A673 (cell line): ENCODE measurements at regions not wholly inside any gene's neighbourhood (a gene's known extent, or its start where the extent isn't known, plus 50 kb on each side); places are given as distances from the start of the nearest gene placed in this dataset.

ENCODE experiments used
- BruUV-seq: library from RNA; stranded (reverse); fragments of 400-500 nt; replicated peaks from 2 replicates; lab custom pipeline; 2021; lab: Mats Ljungman, UMichigan
- CTCF ChIA-PET: fragments of 300-600 bp; sonication (Branson Sonifier 250); formaldehyde crosslinking; loops from one replicate; lab custom pipeline; 2022; ENCODE audit warnings: antibody characterized with exemption; lab: Charles Lee
- POLR2A ChIA-PET: fragments of 300-600 bp; sonication (Branson Sonifier 250); formaldehyde crosslinking; loops from one replicate; lab custom pipeline; 2022; ENCODE audit warnings: antibody characterized with exemption; ENCODE audit not compliant: low non-redundant PET; lab: Charles Lee
- DNase-seq: peaks from one replicate; pipeline ENCODE4 v3.0.0-alpha.2; 2015; ENCODE audit warnings: low spot score
- H3K27ac ChIP-seq: fragments of 200-600 bp; sonication (generic); 2 replicates; pipeline ENCODE4 v1.5.1; 2016; ENCODE audit warnings: mixed run types, low read depth, mild to moderate bottlenecking, mixed read lengths, antibody characterized with exemption, low read length; ENCODE audit not compliant: poor library complexity, severe bottlenecking
- H3K27me3 ChIP-seq: fragments of 200-600 bp; sonication (generic); replicated peaks from 2 replicates; pipeline ENCODE4 v1.6.1; 2017; ENCODE audit warnings: mixed run types, low read depth, mild to moderate bottlenecking, mixed read lengths, antibody characterized with exemption, low read length; ENCODE audit not compliant: insufficient read depth, poor library complexity
- H3K36me3 ChIP-seq: fragments of 200-600 bp; sonication (generic); 2 replicates; pipeline ENCODE4 v1.6.1; 2016; ENCODE audit warnings: mixed run types, mild to moderate bottlenecking, mixed read lengths, antibody characterized with exemption, low read length; ENCODE audit not compliant: insufficient read depth, poor library complexity, severe bottlenecking
- H3K4me1 ChIP-seq: fragments of 200-600 bp; sonication (generic); 2 replicates; pipeline ENCODE4 v1.6.1; 2017; ENCODE audit warnings: mixed run types, mild to moderate bottlenecking, mixed read lengths, antibody characterized with exemption, low read length; ENCODE audit not compliant: insufficient read depth, poor library complexity, severe bottlenecking
- H3K4me3 ChIP-seq: fragments of 200-600 bp; sonication (generic); 2 replicates; pipeline ENCODE4 v1.5.1; 2016; ENCODE audit warnings: low read depth, mixed run types, mild to moderate bottlenecking, mixed read lengths, low read length; ENCODE audit not compliant: poor library complexity, severe bottlenecking
- H3K9me3 ChIP-seq: fragments of 200-600 bp; sonication (generic); 2 replicates; pipeline ENCODE4 v1.6.1; 2016; ENCODE audit warnings: mixed run types, low read depth, mild to moderate bottlenecking, mixed read lengths, antibody characterized with exemption, low read length; ENCODE audit not compliant: poor library complexity, severe bottlenecking
- EZH2 ChIP-seq: fragments of 200-600 bp; sonication (generic); IDR thresholded peaks from 2 replicates; pipeline ENCODE4 v1.6.1; 2017; ENCODE audit warnings: borderline replicate concordance, low read depth, mild to moderate bottlenecking, mixed read lengths, antibody characterized with exemption, low read length; ENCODE audit not compliant: poor library complexity, severe bottlenecking
- intact Hi-C: fragments of 100-400 bp; cut with micrococcal nuclease; formaldehyde crosslinking; loops from one replicate; pipeline ENCODE4 v1.10.0; 2022; ENCODE audit not compliant: unreplicated experiment
- TF ChIP-seq, protein P1 (sequence below): fragments of 300-800, 200-600 bp; sonication (generic); conservative IDR thresholded peaks from 2 replicates; pipeline ENCODE4 v1.5.1; 2017; ENCODE audit warnings: low read depth, mild to moderate bottlenecking, antibody characterized with exemption, low read length, moderate library complexity, mixed read lengths

DNA sequence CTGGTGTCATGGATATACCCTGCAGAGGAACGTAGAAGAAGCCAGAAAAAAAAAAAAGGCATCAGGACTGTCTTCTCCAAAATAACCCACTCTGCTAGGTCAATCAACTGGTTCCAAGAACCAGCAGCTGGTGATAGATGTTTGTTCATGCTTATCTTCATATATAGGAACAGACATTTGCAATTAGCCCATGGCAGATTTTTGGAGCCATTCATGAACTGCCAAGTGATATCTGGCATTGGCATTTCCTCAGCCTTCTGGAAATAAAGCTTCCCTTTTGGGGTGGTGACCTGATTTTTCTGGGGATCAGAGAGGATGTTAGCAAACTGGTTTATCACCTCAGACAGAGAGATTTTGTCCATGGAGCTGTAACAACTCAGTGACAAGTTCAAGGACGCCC, 234.9 kb downstream of the OSR1 start:
- BruUV-seq, result no TSS peak
- TF ChIP-seq, protein P1, sequence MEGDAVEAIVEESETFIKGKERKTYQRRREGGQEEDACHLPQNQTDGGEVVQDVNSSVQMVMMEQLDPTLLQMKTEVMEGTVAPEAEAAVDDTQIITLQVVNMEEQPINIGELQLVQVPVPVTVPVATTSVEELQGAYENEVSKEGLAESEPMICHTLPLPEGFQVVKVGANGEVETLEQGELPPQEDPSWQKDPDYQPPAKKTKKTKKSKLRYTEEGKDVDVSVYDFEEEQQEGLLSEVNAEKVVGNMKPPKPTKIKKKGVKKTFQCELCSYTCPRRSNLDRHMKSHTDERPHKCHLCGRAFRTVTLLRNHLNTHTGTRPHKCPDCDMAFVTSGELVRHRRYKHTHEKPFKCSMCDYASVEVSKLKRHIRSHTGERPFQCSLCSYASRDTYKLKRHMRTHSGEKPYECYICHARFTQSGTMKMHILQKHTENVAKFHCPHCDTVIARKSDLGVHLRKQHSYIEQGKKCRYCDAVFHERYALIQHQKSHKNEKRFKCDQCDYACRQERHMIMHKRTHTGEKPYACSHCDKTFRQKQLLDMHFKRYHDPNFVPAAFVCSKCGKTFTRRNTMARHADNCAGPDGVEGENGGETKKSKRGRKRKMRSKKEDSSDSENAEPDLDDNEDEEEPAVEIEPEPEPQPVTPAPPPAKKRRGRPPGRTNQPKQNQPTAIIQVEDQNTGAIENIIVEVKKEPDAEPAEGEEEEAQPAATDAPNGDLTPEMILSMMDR, result no peak
- TF ChIP-seq EZH2, result no peak
- Histone ChIP-seq H3K27ac (no peak overlapping the region), H3K9me3 (no peaks in the 10 kb centered on the region), H3K36me3 (no peaks in the 10 kb centered on the region), H3K27me3 (no peaks in the 10 kb centered on the region), H3K4me3 (no peak overlapping the region), H3K4me1 (no peaks in the 10 kb centered on the region)
- intact Hi-C loops, result no loop called here
- ChIA-PET CTCF (interaction anchor here (0.7 kb wide), 1 partner anchor 162 kb away, joined by 4 read pairs; no protein-coding TSS in a partner anchor), POLR2A (no interaction called here)
- DNase-seq, result no peak

DNA sequence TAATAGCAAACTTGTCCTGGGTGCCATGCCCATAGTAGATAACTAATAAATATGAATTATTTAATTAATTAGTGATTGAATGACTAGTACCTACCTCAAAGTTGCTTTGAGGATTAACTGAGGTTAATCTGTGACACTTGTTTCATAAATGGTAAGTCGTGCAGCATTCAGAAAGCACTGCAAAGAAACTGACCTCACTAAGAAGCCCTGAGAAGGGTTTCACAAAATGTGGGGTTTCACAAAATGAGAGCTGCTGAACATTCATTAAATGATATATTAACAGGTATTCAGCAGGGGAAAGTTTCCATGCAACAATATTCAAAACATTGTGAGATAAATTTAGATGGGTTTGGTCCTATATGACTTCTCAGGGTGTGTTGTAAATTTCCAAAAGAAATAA, 236.2 kb downstream of the OSR1 start:
- H3K27ac ChIP-seq, result no peak overlapping the region
- POLR2A ChIA-PET, result no interaction called here
- intact Hi-C loops, result no loop called here

DNA sequence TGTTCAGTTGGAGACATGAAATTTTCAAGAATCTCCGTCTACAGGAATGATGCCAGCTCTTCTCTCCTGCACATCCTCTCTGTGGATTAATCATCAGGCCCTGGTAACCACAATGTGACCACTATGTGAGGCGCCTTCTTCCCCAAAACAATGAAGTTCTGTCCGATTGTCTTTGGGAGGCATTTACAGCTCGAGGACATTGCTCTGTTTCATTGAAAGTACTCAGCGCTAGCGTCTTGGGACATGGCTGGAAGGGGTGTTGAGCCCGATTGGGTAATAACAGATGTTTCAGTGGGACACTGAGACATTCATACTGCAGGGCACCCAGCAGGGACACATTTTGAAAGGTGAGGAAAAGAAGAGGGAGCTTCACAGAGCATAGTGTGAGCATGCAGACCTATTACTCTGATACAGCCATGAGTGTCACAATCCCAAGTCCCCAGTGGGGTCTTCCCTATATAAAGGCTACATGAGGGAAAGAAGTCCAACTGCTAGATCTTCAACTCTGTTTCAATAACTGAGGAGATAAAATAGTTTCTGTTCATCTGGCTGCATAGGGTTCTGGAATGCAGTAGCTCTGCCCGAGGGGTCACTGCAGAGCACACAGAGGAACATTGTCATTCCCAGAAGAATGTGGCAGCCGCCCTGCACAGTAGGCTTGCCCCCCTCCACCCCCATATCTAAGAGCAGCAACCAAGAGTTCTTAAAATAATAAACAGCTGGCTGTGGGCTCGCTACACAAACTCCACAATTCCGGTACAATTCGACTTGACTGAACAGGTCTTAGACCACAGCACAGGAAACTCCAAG, 237.3 kb downstream of the OSR1 start:
- DNase-seq, result no peak
- no peak overlapping the region for H3K4me3 ChIP-seq
- POLR2A ChIA-PET, result no interaction called here
- intact Hi-C loops, result no loop called here
- no peaks in the 10 kb centered on the region for H3K9me3 ChIP-seq
- BruUV-seq, result no TSS peak
- no peak overlapping the region for H3K27ac ChIP-seq
- H3K4me1 ChIP-seq, result no peaks in the 10 kb centered on the region
- TF ChIP-seq, protein P1, result no peak
- no peak for TF ChIP-seq EZH2
- no peaks in the 10 kb centered on the region for H3K36me3 ChIP-seq
- no peaks in the 10 kb centered on the region for H3K27me3 ChIP-seq
- CTCF ChIA-PET, result no interaction called here

More for the DNA sequence above, 236.2 kb downstream of the OSR1 start:
- Histone ChIP-seq H3K27me3 (no peaks in the 10 kb centered on the region), H3K4me3 (no peak overlapping the region), H3K36me3 (no peaks in the 10 kb centered on the region), H3K4me1 (no peaks in the 10 kb centered on the region), H3K9me3 (no peaks in the 10 kb centered on the region)
- CTCF ChIA-PET, result no interaction called here
- DNase-seq, result no peak
- no peak for TF ChIP-seq EZH2
- TF ChIP-seq, protein P1, result no peak
- no TSS peak for BruUV-seq
